HG02884 (cell line): ENCODE measurements at regions not wholly inside any gene's neighbourhood (a gene's known extent, or its start where the extent isn't known, plus 50 kb on each side); places are given as distances from the start of the nearest gene placed in this dataset.
"Not testable (repeated sequence)": the region's sequence is repeated elsewhere in the genome, so short reads cannot be mapped to it uniquely, and the experiment has no call there.

Experiments used
- ATAC-seq: cut with Tn5 transposase; IDR thresholded peaks from one replicate; pipeline ENCODE4 v1.9.1; 2021; ENCODE audit warnings: mild to moderate bottlenecking, moderate library complexity; ENCODE audit not compliant: unreplicated experiment

DNA sequence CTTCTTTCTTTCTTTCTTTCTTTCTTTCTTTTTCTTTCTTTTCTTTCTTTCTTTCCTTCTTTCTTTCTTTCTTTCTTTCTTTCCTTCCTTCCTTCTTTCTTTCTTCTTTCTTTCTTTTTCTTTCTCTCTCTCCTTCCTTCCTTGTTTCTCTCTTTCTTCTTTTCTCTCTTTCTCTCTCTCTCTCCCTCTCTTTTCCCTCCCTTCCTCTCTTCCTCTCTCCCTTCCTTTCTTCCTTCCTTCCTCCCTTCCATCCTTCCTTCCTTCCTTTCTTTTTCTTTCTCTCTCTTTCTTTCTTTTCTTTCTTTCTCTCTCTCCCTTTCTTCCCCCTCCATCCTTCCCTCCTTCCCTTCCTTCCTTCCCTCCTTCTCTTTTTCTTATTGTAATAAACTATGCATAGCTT lies 105.5 kb downstream of the ZBTB18 start:
- ATAC-seq: not testable (repeated sequence)

GRCh38 chr1:244157731-244158438 lies 106.8 kb downstream of the ZBTB18 start:
- ATAC-seq: no peak

- ATAC-seq: no peak
Observed at GRCh38 chr1:244159646-244160045, 108.6 kb downstream of the ZBTB18 start.

- no peak for ATAC-seq
Observed at GRCh38 chr1:244160455-244161235, 109.6 kb downstream of the ZBTB18 start.

- ATAC-seq: no peak
Observed at GRCh38 chr1:244161236-244161510, 110.1 kb downstream of the ZBTB18 start.

GRCh38 chr1:244162786-244163530 lies 111.9 kb downstream of the ZBTB18 start:
- no peak for ATAC-seq

DNA sequence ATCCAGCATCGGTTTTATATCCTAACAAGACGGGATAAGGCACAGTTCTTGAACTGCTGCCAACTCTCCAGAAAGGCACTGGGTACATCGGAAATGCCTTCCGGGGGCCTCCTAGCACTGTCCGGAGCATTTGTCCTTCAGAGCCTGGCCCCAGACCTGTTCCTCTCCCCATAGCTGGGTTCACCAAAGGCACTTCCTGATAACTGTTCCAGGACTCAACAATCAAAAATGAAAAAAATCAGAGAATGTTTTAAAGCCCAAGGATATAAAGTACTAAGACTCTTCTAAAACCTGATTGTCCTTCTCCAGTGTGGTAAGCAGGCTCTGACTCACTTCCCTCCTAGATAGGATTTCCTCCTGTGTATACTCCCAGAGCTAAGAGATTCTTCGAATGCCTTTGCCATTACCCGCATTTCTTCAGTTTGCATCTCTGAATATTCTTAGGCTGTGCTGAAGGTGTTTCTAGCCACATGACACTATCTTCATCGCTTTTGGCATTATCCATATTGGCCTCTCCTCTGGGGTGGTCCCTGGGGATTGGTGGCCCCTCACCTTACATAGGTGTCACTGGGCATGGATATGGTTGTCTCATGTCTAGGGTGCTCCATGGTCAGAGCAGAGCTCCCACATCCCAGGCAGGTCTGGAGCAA lies 112.9 kb downstream of the ZBTB18 start:
- ATAC-seq: no peak

GRCh38 chr1:244164511-244164890 lies 113.4 kb downstream of the ZBTB18 start:
- ATAC-seq: no peak

DNA sequence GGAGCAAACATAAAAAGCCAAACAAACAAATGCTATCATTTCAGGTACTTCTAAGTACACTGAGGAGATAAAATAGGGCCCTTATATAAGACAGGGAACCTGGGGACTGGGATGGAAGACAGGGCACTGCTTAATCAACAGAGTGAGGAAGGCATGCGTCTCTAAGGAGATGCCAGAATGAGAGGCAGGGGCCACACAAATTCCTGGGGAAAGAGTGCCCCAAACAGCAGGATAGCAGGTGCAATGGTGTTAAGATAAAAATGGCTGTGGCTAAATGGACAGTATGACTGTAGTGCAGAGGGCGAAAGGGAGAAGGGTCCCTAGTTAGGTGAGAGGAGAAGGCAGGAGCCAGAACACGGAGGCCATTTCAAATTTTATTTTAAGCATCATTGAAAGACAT lies 113.9 kb downstream of the ZBTB18 start:
- ATAC-seq: no peak

- no peak for ATAC-seq
Observed at GRCh38 chr1:244165701-244166100, 114.6 kb downstream of the ZBTB18 start.

DNA sequence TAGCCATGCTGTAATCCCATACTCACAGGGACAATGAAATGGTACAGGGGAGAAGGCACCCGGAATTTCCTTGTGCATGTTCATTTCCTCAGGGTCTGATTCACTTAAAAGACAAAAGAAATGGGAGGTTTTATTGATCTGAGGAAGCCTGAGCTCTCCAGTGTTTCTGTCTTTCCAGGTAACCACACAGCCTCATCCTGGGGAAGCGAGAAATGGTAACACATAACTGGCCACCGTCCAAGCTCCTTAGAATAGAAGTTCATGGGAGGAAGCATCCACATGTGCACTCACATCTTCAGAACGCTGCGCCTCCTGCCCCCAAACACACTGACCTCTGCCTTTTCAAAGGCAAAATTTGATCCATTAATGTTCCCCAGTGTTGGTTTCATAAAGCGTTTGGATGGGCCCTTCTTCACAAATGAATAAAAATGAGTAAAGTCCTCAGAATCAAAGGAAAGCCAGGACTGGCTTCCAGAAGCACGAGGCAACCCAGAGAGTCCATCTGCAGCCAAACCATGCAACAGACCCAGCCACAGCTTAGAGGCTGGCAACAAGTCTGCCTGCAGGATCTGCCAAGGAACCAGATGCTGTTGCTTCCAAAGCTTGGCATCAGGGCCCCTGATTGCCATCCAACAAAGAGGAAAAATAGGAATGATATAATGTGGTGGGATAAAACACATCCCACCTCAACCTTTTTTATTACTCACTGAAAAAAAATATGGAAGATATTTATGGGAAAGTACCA lies 120.3 kb downstream of the ZBTB18 start:
- ATAC-seq: no peak

GRCh38 chr1:244173240-244173639 lies 122.2 kb downstream of the ZBTB18 start:
- ATAC-seq: no peak

GRCh38 chr1:244173769-244174168 lies 122.7 kb downstream of the ZBTB18 start:
- ATAC-seq: no peak

DNA sequence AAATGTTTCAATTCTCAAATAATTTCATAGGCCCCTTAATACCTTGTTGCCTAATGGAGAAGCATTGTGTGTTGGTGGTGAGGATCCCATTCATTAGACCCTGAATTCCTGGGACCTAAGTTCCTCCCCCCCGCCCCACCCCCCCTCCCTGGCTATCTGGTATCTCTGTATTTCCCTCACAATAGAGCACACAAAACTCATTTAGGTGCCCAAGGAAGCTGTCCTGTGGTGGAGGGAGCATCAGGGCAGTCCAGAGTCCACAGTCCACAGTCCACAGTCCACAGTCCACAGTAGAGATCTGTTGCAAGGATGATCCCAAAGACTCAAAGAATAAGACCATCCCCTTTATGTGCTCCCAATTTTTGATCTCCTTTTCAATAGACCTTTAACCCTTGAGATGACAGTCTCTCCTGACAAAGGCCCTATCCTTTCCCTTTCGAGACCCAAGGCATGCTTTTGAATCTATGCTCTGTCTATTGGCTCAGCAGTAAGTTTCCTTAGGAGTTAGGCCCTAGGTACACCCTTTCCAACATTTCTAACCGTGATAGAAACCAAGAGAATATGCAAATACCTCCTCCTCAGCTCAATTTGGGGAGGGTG lies 123.9 kb downstream of the ZBTB18 start:
- no peak for ATAC-seq

- no peak for ATAC-seq
Observed at GRCh38 chr1:244176201-244176600, 125.1 kb downstream of the ZBTB18 start.

DNA sequence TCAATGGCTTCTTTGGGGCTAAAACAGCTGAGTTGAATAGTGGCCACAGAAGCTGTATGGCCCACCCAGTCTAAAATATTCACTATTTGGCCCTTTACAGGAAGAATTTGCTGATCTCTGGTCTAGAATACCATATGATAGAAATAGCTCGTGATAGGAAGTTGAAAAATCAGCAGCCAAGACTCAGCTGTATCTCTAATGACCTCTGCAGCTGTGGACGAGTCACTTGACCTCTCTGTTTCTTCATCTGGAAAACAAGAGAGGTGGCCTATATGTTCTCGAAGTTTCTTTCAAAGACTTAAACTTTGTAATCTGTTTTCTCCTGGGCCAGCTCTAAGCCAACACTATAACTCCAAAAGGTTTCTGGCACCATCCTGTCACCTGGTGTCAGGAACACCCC lies 129.2 kb downstream of the ZBTB18 start:
- no peak for ATAC-seq

DNA sequence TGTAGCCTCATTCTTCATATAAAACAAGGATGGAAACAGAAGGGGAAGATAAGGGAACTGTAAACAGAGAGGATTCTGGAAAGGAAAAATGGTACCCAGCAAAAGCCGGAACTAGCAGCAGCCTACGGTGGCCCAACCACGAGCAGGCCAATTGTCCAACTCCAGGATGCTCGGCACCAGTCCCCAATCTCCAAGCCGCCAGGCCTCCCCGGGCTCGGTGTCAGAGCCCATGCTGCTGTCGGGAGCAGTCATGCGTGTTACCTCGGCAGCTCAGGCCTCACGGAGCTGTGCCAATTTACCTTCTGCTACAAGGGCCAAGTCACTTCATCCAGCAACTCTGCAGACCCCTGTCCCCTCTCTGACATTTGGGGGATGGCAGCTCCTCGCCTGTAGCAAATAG lies 130.8 kb downstream of the ZBTB18 start:
- ATAC-seq: no peak

DNA sequence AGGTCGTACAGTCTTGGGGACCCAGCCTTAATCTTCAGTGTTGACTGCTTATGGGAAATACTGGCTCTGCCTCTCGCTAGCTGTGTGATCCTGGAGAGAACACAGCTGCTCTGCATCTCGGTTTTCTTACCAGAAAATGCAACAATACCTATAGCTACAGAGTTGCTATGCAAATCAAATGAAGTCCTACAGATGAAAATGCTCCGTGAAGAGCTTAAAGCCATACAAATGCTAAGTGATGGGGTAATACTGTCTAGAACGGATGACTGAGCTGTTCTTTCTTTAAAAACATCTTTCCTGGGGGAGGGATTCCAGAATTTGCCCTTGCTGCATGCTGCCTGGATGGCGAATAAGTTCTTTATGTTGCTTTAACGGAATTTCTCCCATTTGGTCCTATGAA lies 132.0 kb downstream of the ZBTB18 start:
- no peak for ATAC-seq

GRCh38 chr1:244186372-244186771 lies 135.3 kb downstream of the ZBTB18 start:
- no peak for ATAC-seq

DNA sequence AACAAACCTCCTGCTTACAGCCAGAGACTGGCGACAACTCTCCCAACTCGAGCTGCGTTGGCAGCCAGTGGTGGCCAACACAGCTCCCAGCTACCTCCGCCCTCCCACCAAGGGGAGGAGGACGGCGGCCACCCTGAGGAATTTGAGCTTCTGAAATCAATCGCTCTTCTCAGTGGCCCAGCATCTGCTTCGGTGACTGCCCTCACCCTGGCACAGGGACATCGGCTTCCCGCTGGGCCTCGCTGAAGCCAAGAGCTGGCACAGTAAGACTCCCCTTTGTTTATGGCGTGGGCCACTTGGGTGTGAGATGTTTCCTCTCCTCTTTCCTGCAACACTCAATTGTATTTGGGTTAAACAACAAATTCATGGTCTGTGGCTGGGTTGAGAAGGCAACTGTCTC lies 136.2 kb downstream of the ZBTB18 start:
- ATAC-seq: no peak
